ENCODE measurements at regions not wholly inside any gene's neighbourhood (a gene's known extent, or its start where the extent isn't known, plus 50 kb on each side); places are given as distances from the start of the nearest gene placed in this dataset.

- FAIRE-seq (no peak), DNase-seq (ENCODE audit: insufficient read length, low spot score) (no peak)
Observed at GRCh38 chr15:31953478-31953877, 76.8 kb upstream of the CHRNA7 start.

GRCh38 chr15:31954374-31955172 is 75.7 kb upstream of the CHRNA7 start:
- no peak for FAIRE-seq
- no peak for DNase-seq (ENCODE audit: insufficient read length, low spot score)

DNA sequence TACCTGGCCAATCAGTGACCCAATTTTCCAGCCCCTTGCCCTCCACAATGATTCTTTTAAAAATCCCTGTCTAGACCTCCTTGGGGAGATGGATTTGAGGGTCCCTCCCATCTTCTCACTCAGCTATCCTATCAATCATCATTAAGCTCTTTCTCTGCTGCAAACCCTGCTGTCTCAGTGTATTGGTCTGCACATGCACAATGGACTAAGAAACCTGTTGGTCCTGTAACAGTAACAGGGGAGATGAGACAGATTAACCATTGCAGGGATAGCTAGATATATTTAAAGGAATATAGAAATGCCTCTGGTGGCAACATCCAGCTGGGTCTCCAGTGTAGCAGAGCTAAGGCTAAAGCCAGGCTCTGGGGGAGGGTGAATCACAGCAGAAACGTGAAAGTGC is 74.6 kb upstream of the CHRNA7 start:
- DNase-seq (ENCODE audit: insufficient read length, low spot score) = no peak
- FAIRE-seq = no peak

- no peak for DNase-seq (ENCODE audit: insufficient read length, low spot score)
- FAIRE-seq = no peak
Observed at GRCh38 chr15:31957581-31957980, 72.7 kb upstream of the CHRNA7 start.

DNA sequence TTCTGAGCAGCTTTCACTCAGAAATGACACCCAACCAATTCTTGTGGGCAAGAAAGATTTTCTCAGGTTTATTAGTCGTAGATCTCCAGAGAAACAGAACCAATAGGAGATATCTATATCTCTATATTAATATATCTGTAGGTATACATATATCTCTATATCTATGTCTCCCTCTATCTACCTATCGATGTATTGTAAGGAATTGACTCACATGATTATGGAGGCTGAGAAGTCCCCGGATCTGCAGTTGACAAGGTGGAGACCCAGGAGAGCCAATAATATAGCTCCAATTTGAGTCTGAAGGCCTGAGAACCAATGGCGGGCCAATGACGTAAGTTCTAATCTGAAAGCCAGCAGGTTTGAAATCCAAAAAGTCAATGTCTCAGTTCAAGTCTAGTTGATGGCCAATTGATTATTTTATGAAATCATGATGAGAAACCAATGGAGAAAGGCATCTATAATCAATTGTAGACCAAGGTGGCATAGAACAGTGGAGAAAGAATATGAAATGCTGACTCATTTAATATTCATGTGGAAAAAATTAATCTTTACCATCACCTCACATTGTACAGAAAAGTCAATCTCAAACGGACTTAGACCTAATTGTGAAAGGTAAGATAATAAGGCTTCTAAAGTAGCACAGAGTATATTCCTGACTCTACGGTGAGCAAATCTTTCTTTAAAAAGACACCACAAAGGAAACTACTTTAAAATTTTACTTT is 65.6 kb upstream of the CHRNA7 start:
- DNase-seq (ENCODE audit: insufficient read length, low spot score) (no peak), FAIRE-seq (no peak)

DNA sequence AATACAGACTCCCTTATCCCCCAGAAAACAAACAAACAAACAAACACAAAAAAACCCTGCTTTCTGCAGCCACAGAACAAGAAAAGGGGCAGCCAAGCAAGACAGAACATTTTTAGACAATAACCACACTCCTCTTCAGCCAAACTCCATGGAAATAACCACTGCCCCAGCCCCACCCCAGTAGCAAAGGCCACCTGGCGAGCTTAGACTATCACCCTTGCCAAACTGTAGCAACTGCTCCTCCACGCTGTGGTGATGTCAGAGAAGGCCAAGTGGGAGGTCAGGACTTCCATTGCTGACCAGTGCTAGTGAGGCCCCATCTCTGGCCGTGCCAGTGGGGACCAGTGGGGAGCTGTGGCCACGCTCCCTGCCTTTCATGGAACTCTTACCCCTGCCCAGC is 60.3 kb upstream of the CHRNA7 start:
- DNase-seq (ENCODE audit: insufficient read length, low spot score) = no peak
- FAIRE-seq = no peak

- FAIRE-seq (no peak), DNase-seq (ENCODE audit: insufficient read length, low spot score) (no peak)
Observed at GRCh38 chr15:31973197-31973596, 57.1 kb upstream of the CHRNA7 start.

DNA sequence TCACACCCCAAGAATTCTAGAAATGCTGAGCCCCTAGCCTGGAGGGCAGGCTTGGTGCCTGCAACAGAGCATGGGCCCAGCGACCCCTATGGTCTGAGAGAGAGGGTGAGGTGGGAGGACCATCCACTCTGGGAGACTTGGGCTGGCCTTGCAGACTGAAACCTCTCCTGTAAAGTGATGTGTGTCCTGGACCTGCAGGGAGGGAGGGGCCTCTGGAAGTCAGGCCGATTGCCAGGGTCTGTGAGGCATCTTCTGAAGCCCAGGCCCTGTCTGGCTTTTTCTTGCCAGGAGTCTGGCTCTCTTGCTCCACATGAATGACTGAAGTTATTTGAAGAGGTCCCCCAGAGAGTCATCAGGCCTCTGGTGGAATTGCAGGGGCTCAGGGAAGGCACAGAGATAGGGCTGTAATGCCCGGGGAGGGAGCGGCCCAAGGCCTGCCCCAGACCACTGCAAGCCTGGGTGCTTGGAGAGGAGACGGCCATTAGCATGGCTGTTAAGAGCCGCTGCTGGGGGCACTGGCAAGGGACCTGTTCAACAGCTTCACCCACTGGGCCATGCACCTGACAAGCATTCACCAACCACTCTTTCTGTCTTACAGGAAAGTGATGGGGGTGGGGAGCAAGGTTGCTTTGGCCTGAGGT is 56.0 kb upstream of the CHRNA7 start:
- FAIRE-seq (no peak), DNase-seq (ENCODE audit: insufficient read length, low spot score) (no peak)

DNA sequence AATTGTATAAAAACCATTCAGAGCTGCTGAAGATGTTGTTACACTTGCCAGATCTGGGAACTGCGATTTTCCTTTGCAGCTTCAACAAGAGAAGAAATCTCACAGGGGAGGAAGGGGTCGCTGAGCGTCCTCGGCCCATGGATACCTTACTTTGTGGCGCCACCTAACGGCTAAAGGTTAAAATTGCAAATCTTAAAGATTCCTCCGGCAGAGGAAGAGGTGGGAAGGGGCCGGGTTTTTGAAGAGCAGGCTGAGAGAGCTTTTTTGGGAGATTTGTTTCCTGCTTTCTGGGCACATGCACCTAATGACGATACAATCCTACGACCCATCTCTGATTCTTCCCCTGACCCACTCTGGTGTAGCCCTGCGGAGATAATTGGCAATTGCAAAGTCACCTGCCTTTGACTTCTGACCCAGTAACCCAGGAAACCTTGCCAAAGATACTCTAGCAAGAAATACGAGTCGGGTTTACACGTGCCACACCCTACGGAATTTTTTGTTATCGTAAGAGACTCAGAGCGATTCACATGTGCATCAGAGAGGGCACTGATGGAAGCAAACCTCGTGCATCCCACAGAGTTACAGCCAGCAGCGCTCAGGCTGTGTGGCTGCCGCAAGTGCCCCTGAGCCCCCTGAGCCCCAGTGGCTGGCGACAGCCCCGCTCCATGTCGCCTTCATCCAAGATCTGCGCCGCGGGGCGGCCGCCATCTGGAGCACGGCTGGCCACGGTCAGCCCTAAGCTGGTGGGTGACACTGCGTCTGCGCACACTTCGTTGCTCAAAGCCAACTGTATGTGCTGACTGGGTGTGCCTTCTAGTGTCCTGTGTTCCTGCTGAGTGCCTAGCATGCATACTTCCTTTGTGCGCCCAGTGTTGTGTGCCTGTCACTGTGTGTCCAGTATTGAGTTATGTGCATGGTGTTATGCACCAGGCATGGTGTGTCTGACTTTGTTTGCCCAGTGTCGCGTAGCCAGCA is 55.2 kb upstream of the CHRNA7 start:
- no peak for DNase-seq (ENCODE audit: insufficient read length, low spot score)
- peak; percentile 40 for FAIRE-seq

DNA sequence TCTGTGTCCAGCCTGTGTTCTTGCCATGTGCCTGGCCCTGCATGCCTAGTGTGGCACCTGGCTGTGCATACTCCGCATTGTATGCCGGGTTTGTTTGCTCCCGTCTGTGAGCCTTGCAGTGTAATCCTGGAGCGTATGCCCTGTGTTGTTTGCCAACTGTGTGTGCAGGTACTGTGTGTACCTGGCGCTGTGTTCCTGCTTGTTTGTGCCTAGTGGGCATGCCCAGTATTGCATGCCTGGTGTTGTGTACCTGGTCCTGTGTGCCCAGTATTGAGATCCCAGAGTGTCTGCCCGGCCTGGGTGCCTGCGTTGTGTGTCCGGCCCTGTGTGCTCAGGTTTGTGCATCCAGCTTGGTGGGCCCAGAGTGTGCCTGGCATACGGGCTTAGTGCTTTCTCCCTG is 54.5 kb upstream of the CHRNA7 start:
- FAIRE-seq = no peak
- no peak for DNase-seq (ENCODE audit: insufficient read length, low spot score)

GRCh38 chr15:31977138-31977537 is 53.2 kb upstream of the CHRNA7 start:
- DNase-seq (ENCODE audit: insufficient read length, low spot score) = no peak
- FAIRE-seq = no peak

DNA sequence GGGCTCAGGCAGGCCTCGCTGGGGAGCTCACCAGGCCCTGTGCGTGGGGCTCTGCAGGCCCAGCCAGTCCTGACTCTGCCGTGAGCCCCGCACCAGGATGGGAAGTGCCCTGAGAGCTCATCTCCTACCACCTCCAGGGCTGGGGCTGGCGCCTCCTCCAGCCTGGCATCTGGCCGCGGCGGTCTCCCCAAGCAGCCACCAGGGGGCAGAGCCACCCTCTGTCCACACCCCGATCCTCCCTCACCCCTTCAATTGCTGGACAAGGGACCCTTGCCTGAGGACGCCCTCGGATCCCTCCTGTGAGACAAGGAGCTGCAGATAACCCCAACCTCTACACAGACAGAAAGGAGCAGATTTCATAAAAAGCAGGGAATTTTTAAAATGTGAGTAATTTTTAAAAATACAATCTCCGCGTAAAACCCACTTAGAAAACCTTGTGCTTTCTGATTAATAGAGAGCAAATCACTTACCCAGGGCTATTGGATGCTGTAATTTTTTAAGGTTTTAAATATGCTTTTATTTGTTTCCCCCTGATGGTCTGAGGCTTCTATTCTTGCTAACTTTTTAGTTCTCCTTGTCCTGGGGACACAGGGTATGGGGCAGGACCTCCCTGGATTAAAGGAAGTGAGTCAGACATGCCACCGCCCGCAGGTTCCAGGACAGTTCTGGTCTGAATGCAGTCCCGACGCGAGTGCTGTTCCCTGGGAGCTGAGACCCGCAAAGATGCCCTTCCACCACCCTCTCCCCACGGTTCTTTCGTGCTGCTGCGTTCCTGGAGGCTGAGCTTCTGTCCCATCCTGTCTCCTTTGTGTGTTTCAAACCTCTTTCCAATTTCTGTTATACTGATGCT is 52.3 kb upstream of the CHRNA7 start:
- FAIRE-seq (no peak), DNase-seq (ENCODE audit: insufficient read length, low spot score) (peak; percentile 21)
